Kidney (tissue), 13 donors: ENCODE measurements at regions not wholly inside any gene's neighbourhood (a gene's known extent, or its start where the extent isn't known, plus 50 kb on each side); places are given as distances from the start of the nearest gene placed in this dataset.
A peak's percentile ranks its signal among the peaks of the same experiment; 100 is the strongest.

ENCODE experiments used
- DNase-seq, 5 donors: peaks; one replicate each; pipeline ENCODE4 v3.0.0-alpha.2; 2013 to 2020
- FAIRE-seq: peaks from 2 replicates; lab custom pipeline; 2012; peaks lifted over from hg19 to GRCh38; lab: Jason Lieb, UNC
- H3K27ac ChIP-seq, 2 donors: one replicate each; pipeline ENCODE4 v1.7.0; 2013; ENCODE audit warnings: low read depth in 2 of 2, low read length in 2 of 2, inconsistent platforms in 1 of 2
- H3K27me3 ChIP-seq: one replicate; pipeline ENCODE4 v1.7.1; 2013; ENCODE audit warnings: low read length, inconsistent platforms; ENCODE audit not compliant: control insufficient read depth, insufficient read depth
- H3K36me3 ChIP-seq, 3 donors: one replicate each; pipeline versions ENCODE4 v1.7.0 to v1.7.1; 2013; ENCODE audit warnings: low read length in 3 of 3, control low read depth in 1 of 3, inconsistent platforms in 1 of 3; ENCODE audit not compliant: insufficient read depth in 3 of 3, control insufficient read depth in 2 of 3
- H3K4me1 ChIP-seq, 3 donors: one replicate each; pipeline versions ENCODE4 v1.7.0 to v1.7.1; 2013; ENCODE audit warnings: low read length in 3 of 3, inconsistent platforms in 1 of 3, low read depth in 1 of 3; ENCODE audit not compliant: control insufficient read depth in 2 of 3, insufficient read depth in 2 of 3
- H3K4me3 ChIP-seq, 3 donors: one replicate each; pipeline versions ENCODE4 v1.7.0 to v1.8.1; 2013; ENCODE audit warnings: low read length in 3 of 3, control low read depth in 1 of 3, inconsistent platforms in 1 of 3
- H3K9ac ChIP-seq, 3 donors: one replicate each; pipeline versions ENCODE4 v1.7.0 to v1.7.1; 2013; ENCODE audit warnings: low read length in 3 of 3, control low read depth in 1 of 3, inconsistent platforms in 1 of 3
- H3K9me3 ChIP-seq, 3 donors: one replicate each; pipeline versions ENCODE4 v1.7.0 to v1.7.1; 2013; ENCODE audit warnings: low read length in 3 of 3, control low read depth in 1 of 3, inconsistent platforms in 1 of 3; ENCODE audit not compliant: control insufficient read depth in 2 of 3, insufficient read depth in 1 of 3
- CTCF ChIP-seq: IDR thresholded peaks from 3 replicates; pipeline ENCODE4 v1.5.1; 2012; ENCODE audit warnings: mild to moderate bottlenecking, moderate library complexity, borderline replicate concordance; ENCODE audit not compliant: insufficient read depth; ENCODE audit errors: extremely low read depth
- intact Hi-C: fragments of 100-400 bp; cut with DNase I; formaldehyde crosslinking; loops from one replicate; pipeline ENCODE4 v1.11.1; 2022
- donor health status: control.
- donor health status: control.
- donor health status: control.
- donor health status: control.
- donor health status: control.
- donor health status: DM: yes; HTN: yes; CAD: no.
- donor health status: Normal renal cell carcinoma (clear cell type).

GRCh38 chr12:91663310-91663709 lies 480.7 kb upstream of the DCN start:
- Histone ChIP-seq H3K9me3 (no peaks in the 10 kb centered on the region), H3K36me3 (no peaks in the 10 kb centered on the region), H3K4me3 (no peak overlapping the region), H3K9ac (no peak overlapping the region), H3K4me1 (no peaks in the 10 kb centered on the region), H3K27ac (no peak overlapping the region), H3K27me3 (no peaks in the 10 kb centered on the region)
- intact Hi-C loops, result no loop called here
- TF ChIP-seq CTCF, result no peak
- peak in 1 of 5 donors; percentile 48 for DNase-seq
- no peak for FAIRE-seq

GRCh38 chr12:91662021-91662420 lies 479.4 kb upstream of the DCN start:
- intact Hi-C loops, result no loop called here
- Histone ChIP-seq H3K9me3 (no peaks in the 10 kb centered on the region), H3K9ac (no peak overlapping the region), H3K4me3 (no peak overlapping the region), H3K27ac (no peak overlapping the region), H3K36me3 (no peaks in the 10 kb centered on the region), H3K4me1 (no peaks in the 10 kb centered on the region), H3K27me3 (no peaks in the 10 kb centered on the region)
- no peak for DNase-seq
- TF ChIP-seq CTCF, result no peak
- no peak for FAIRE-seq

- Histone ChIP-seq H3K27ac (no peak overlapping the region), H3K27me3 (no peaks in the 10 kb centered on the region), H3K4me1 (no peaks in the 10 kb centered on the region), H3K9ac (no peak overlapping the region), H3K9me3 (no peaks in the 10 kb centered on the region), H3K4me3 (no peak overlapping the region), H3K36me3 (no peaks in the 10 kb centered on the region)
- TF ChIP-seq CTCF, result no peak
- peak in 2 of 5 donors; percentile 51 to 89 for DNase-seq
- no peak for FAIRE-seq
- intact Hi-C loops, result no loop called here
Observed at GRCh38 chr12:91657032-91657431, 474.4 kb upstream of the DCN start.

GRCh38 chr12:91655966-91656365 lies 473.3 kb upstream of the DCN start:
- TF ChIP-seq CTCF, result no peak
- H3K36me3 ChIP-seq, result no peaks in the 10 kb centered on the region
- H3K9ac ChIP-seq, result no peak overlapping the region
- no peak overlapping the region for H3K4me3 ChIP-seq
- H3K27me3 ChIP-seq, result no peaks in the 10 kb centered on the region
- FAIRE-seq (no peak), DNase-seq (peak in 1 of 5 donors; percentile 69)
- intact Hi-C loops, result no loop called here
- H3K27ac ChIP-seq, result no peak overlapping the region
- H3K4me1 ChIP-seq, result no peaks in the 10 kb centered on the region
- H3K9me3 ChIP-seq, result no peaks in the 10 kb centered on the region
